Epithelial cell of prostate (primary cell): ENCODE measurements at regions not wholly inside any gene's neighbourhood (a gene's known extent, or its start where the extent isn't known, plus 50 kb on each side); places are given as distances from the start of the nearest gene placed in this dataset.

Source experiments
- DNase-seq: peaks from one replicate; pipeline ENCODE4 v3.0.0-alpha.2; 2011; ENCODE audit warnings: low read depth, low spot score
- H3K27ac ChIP-seq: fragments of 450-650 bp; 2 replicates; pipeline ENCODE4 v1.5.1; 2017; ENCODE audit warnings: mild to moderate bottlenecking

DNA sequence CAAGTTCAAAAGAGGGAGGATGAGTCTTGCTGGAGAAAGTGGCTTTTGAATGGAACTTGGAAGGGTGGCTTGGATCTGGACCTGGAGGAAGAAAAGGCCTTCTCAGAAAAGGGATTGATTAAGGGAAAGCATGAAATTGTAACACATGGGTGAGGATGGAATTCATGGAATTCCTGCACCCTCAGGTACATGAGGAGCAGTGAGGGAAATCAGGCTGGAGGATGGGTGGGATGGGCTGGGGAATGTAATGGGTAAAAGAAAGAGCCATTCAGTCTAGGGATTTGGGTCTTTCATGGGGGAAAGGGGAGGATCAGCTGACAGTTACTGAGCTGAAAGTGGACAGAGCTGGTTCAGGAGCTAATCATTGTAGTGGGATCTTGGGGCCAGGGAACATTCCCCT lies 51.2 kb upstream of the HAAO start:
- no peak overlapping the region for H3K27ac ChIP-seq
- no peak for DNase-seq

DNA sequence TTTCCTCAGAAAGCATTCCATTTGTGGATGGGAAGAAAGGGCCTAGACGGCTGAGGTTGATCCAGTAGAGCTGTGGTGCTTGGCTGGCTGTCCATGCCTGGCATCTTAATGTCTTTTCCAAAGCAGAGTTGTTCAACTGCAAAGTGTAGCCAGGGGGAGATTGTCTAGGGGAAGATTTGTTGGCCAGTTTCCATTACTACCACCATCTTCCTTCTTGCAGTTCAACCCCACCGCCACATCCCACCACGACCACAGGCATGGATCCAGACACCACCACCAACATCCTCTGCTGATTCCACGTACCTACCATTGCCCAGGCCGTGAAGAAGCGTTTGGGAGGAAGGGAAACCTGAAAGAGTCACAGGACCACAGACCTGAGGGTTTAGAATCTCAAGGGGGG lies 50.7 kb upstream of the HAAO start:
- H3K27ac ChIP-seq: no peak overlapping the region
- DNase-seq: no peak

DNA sequence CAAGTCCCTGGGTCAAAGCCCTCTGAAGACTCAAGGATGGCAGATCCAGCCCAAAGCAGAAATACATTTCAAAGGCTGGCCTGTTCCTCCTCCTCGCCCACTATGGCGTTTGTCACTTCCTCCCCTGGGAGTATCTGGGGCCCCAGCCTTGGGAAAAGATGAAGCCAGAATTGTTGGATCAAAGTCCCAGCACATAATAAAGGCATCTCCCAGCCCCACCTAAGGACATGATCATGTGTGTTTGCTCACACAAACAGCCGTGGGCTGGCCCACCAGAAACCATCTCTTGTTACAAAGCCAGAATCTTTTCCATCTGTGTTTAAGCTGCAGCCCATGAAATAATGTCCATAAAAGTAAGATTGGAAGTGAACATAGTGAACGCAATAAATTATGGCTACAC lies 50.1 kb upstream of the HAAO start:
- DNase-seq: no peak
- H3K27ac ChIP-seq: no peak overlapping the region
